Fibroblast of lung (primary cell): ENCODE measurements at regions not wholly inside any gene's neighbourhood (a gene's known extent, or its start where the extent isn't known, plus 50 kb on each side); places are given as distances from the start of the nearest gene placed in this dataset.
"Not testable (repeated sequence)": the region's sequence is repeated elsewhere in the genome, so short reads cannot be mapped to it uniquely, and the experiment has no call there.

Experiments used
- EZH2 ChIP-seq: IDR thresholded peaks from 2 replicates; pipeline ENCODE4 v1.5.1; 2012; ENCODE audit warnings: low read length, control low read depth, mild to moderate bottlenecking; ENCODE audit errors: missing control alignments
- TF ChIP-seq, protein P1 (sequence below), 2 donors: IDR thresholded peaks in 1 of 2; conservative IDR thresholded peaks in 1 of 2; 1 replicate in 1 of 2; 2 replicates in 1 of 2; pipeline ENCODE4 v1.5.1; 2011 to 2012; ENCODE audit warnings: low read length in 2 of 2, control low read depth in 1 of 2, inconsistent platforms in 1 of 2, low read depth in 1 of 2, mild to moderate bottlenecking in 1 of 2

DNA sequence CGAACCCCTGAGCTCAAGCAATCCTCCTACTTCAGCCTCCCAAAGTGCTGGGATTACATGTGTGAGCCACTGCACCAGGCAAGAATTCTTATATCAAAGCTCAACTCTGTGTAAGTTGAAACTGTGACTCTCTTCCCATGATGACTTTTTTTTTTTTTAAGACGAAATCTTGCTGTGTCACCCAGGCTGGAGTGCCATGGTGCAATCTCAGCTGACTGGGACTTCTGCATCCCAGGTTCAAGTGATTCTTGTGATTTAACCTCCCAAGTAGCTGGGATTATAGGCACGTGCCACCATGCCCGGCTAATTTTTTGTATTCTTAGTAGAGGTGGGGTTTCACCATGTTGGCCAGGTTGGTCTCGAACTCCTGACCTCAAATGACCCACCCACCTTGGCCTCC lies 51.6 kb upstream of the WAC start:
- TF ChIP-seq, protein P1, sequence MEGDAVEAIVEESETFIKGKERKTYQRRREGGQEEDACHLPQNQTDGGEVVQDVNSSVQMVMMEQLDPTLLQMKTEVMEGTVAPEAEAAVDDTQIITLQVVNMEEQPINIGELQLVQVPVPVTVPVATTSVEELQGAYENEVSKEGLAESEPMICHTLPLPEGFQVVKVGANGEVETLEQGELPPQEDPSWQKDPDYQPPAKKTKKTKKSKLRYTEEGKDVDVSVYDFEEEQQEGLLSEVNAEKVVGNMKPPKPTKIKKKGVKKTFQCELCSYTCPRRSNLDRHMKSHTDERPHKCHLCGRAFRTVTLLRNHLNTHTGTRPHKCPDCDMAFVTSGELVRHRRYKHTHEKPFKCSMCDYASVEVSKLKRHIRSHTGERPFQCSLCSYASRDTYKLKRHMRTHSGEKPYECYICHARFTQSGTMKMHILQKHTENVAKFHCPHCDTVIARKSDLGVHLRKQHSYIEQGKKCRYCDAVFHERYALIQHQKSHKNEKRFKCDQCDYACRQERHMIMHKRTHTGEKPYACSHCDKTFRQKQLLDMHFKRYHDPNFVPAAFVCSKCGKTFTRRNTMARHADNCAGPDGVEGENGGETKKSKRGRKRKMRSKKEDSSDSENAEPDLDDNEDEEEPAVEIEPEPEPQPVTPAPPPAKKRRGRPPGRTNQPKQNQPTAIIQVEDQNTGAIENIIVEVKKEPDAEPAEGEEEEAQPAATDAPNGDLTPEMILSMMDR (conservative IDR thresholded peaks at IDR 0.05 in 1 of 2, IDR thresholded peaks at IDR 0.05 in 1 of 2; ENCODE audit: low read depth in 1 of 2, low read length in 2 of 2): not testable (repeated sequence)
- not testable (repeated sequence) for TF ChIP-seq EZH2
